ENCODE measurements at regions not wholly inside any gene's neighbourhood (a gene's known extent, or its start where the extent isn't known, plus 50 kb on each side); places are given as distances from the start of the nearest gene placed in this dataset.

- H3K4me2 ChIP-seq (replicated peaks; ENCODE audit: low read depth, low read length, poor library complexity, severe bottlenecking), result no peak overlapping the region
- H3K79me2 ChIP-seq (ENCODE audit: control insufficient read depth, insufficient read depth, low read length), result no peaks in the 10 kb centered on the region
- no CpG with 5 or more reads among the region's 5 CpGs for WGBS (ENCODE audit: insufficient coverage)
- ChIA-PET POLR2A (no interaction called here), CTCF (no interaction called here)
- H3K27me3 Mint-ChIP-seq, result no peaks in the 10 kb centered on the region
- H3K27ac ChIP-seq (ENCODE audit: low read length in 2 of 2), result no peak overlapping the region
- peaks cover 9% of the 10 kb centered on the region for H3K9me3 Mint-ChIP-seq (ENCODE audit: insufficient read depth)
- no peaks in the 10 kb centered on the region for H3K4me1 ChIP-seq (ENCODE audit: control insufficient read depth in 2 of 2, insufficient read depth in 2 of 2, low read length in 2 of 2)
- no peaks in the 10 kb centered on the region for H3K4me1 Mint-ChIP-seq
- H4K20me1 ChIP-seq (ENCODE audit: control insufficient read depth, insufficient read depth, low read length, poor library complexity, severe bottlenecking), result no peaks in the 10 kb centered on the region
- H3K27me3 ChIP-seq (replicated peaks in 1 of 4; ENCODE audit: control extremely low read depth in 1 of 4, control insufficient read depth in 3 of 4, insufficient read depth in 4 of 4, low read length in 3 of 4), result no peaks in the 10 kb centered on the region
- TF ChIP-seq EZH2 (IDR thresholded peaks at IDR 0.05; ENCODE audit: borderline replicate concordance, insufficient read depth, low read depth, low read length, poor library complexity, severe bottlenecking) (no peak), CTCF (IDR thresholded peaks at IDR 0.05) (no peak)
- no peak overlapping the region for H3K27ac Mint-ChIP-seq
- no peaks in the 10 kb centered on the region for H3K36me3 ChIP-seq (replicated peaks in 1 of 2; ENCODE audit: control extremely low read depth in 1 of 2, control insufficient read depth in 1 of 2, extremely low read depth in 1 of 2, insufficient read depth in 2 of 2, low read length in 1 of 2)
- H3K9me3 ChIP-seq (ENCODE audit: control extremely low read depth in 1 of 3, control insufficient read depth in 2 of 3, insufficient read depth in 1 of 3, low read length in 2 of 3), result peaks cover 0 to 18% (median 0%) of the 10 kb centered on the region in 3 donors
- H2AFZ ChIP-seq (ENCODE audit: insufficient read depth, low read depth, low read length, poor library complexity, severe bottlenecking), result no peak overlapping the region
- DNase-seq, result no peak
- no peak for ATAC-seq (ENCODE audit: low read depth)
- H3K4me3 ChIP-seq (ENCODE audit: control extremely low read depth in 1 of 5, extremely low read depth in 1 of 5, insufficient read depth in 1 of 5, low read depth in 2 of 5, low read length in 4 of 5), result no peak overlapping the region
- no peak overlapping the region for H3K4me3 Mint-ChIP-seq
- intact Hi-C loops (cut with micrococcal nuclease), result no loop called here
- H3K9ac ChIP-seq (ENCODE audit: low read length), result no peak overlapping the region
Observed at GRCh38 chr15:46258056-46258455, 623.2 kb downstream of the SQOR start.

- Mint-ChIP-seq H3K4me1 (no peaks in the 10 kb centered on the region), H3K9me3 (ENCODE audit: insufficient read depth) (peaks cover 9% of the 10 kb centered on the region), H3K27me3 (no peaks in the 10 kb centered on the region), H3K4me3 (no peak overlapping the region), H3K27ac (no peak overlapping the region)
- H3K4me2 ChIP-seq (replicated peaks; ENCODE audit: low read depth, low read length, poor library complexity, severe bottlenecking), result no peak overlapping the region
- DNase-seq (no peak), ATAC-seq (ENCODE audit: low read depth) (no peak)
- no peaks in the 10 kb centered on the region for H3K36me3 ChIP-seq (replicated peaks in 1 of 2; ENCODE audit: control extremely low read depth in 1 of 2, control insufficient read depth in 1 of 2, extremely low read depth in 1 of 2, insufficient read depth in 2 of 2, low read length in 1 of 2)
- H3K9ac ChIP-seq (ENCODE audit: low read length), result no peak overlapping the region
- intact Hi-C loops (cut with micrococcal nuclease), result no loop called here
- WGBS (ENCODE audit: insufficient coverage), result 76% methylated on average over 3 of the region's 3 CpGs
- no peak overlapping the region for H3K4me3 ChIP-seq (ENCODE audit: control extremely low read depth in 1 of 5, extremely low read depth in 1 of 5, insufficient read depth in 1 of 5, low read depth in 2 of 5, low read length in 4 of 5)
- no peaks in the 10 kb centered on the region for H3K27me3 ChIP-seq (replicated peaks in 1 of 4; ENCODE audit: control extremely low read depth in 1 of 4, control insufficient read depth in 3 of 4, insufficient read depth in 4 of 4, low read length in 3 of 4)
- ChIA-PET POLR2A (no interaction called here), CTCF (no interaction called here)
- no peaks in the 10 kb centered on the region for H4K20me1 ChIP-seq (ENCODE audit: control insufficient read depth, insufficient read depth, low read length, poor library complexity, severe bottlenecking)
- no peak overlapping the region for H3K27ac ChIP-seq (ENCODE audit: low read length in 2 of 2)
- H3K9me3 ChIP-seq (ENCODE audit: control extremely low read depth in 1 of 3, control insufficient read depth in 2 of 3, insufficient read depth in 1 of 3, low read length in 2 of 3), result peaks cover 0 to 20% (median 0%) of the 10 kb centered on the region in 3 donors
- H3K79me2 ChIP-seq (ENCODE audit: control insufficient read depth, insufficient read depth, low read length), result no peaks in the 10 kb centered on the region
- H3K4me1 ChIP-seq (ENCODE audit: control insufficient read depth in 2 of 2, insufficient read depth in 2 of 2, low read length in 2 of 2), result no peaks in the 10 kb centered on the region
- no peak overlapping the region for H2AFZ ChIP-seq (ENCODE audit: insufficient read depth, low read depth, low read length, poor library complexity, severe bottlenecking)
- no peak for TF ChIP-seq CTCF (IDR thresholded peaks at IDR 0.05)
- no peak for TF ChIP-seq EZH2 (IDR thresholded peaks at IDR 0.05; ENCODE audit: borderline replicate concordance, insufficient read depth, low read depth, low read length, poor library complexity, severe bottlenecking)
Observed at GRCh38 chr15:46260937-46261336, 626.1 kb downstream of the SQOR start.

Data from B cell (primary cell).